ENCODE measurements at regions not wholly inside any gene's neighbourhood (a gene's known extent, or its start where the extent isn't known, plus 50 kb on each side); places are given as distances from the start of the nearest gene placed in this dataset.

GRCh38 chr1:234879147-234880080 lies 249.2 kb downstream of the TOMM20 start:
- H3K36me3 Mint-ChIP-seq (ENCODE audit: low read depth), result no peaks in the 10 kb centered on the region
- DNase-seq, result no peak
- no peaks in the 10 kb centered on the region; the same call in 1 of the 2 replicates for H3K9me3 Mint-ChIP-seq
- H3K4me3 Mint-ChIP-seq, result no peak overlapping the region
- no peaks in the 10 kb centered on the region; the same call in none of the 2 replicates for H3K27me3 Mint-ChIP-seq (ENCODE audit: insufficient read depth)
- TF ChIP-seq CTCF (IDR thresholded peaks at IDR 0.05), result no peak
- peaks cover 8% of the 10 kb centered on the region; the same call in 1 of the 2 replicates for H3K4me1 Mint-ChIP-seq (ENCODE audit: low read depth)
- H3K27ac Mint-ChIP-seq, result no peak overlapping the region; the same call in 1 of the 2 replicates

- DNase-seq, result no peak
- no peak overlapping the region for H3K27ac Mint-ChIP-seq
- peaks cover 8% of the 10 kb centered on the region; the same call in 1 of the 2 replicates for H3K4me1 Mint-ChIP-seq (ENCODE audit: low read depth)
- no peaks in the 10 kb centered on the region; the same call in none of the 2 replicates for H3K27me3 Mint-ChIP-seq (ENCODE audit: insufficient read depth)
- H3K4me3 Mint-ChIP-seq, result no peak overlapping the region
- H3K9me3 Mint-ChIP-seq, result no peaks in the 10 kb centered on the region; the same call in 1 of the 2 replicates
- TF ChIP-seq CTCF (IDR thresholded peaks at IDR 0.05), result no peak
- H3K36me3 Mint-ChIP-seq (ENCODE audit: low read depth), result no peaks in the 10 kb centered on the region
Measured at GRCh38 chr1:234878288-234878687, 250.3 kb downstream of the TOMM20 start.

- TF ChIP-seq CTCF (IDR thresholded peaks at IDR 0.05), result no peak
- Mint-ChIP-seq H3K27me3 (ENCODE audit: insufficient read depth) (no peaks in the 10 kb centered on the region; the same call in none of the 2 replicates), H3K4me1 (ENCODE audit: low read depth) (peaks cover 8% of the 10 kb centered on the region; the same call in 1 of the 2 replicates), H3K9me3 (no peaks in the 10 kb centered on the region), H3K4me3 (no peak overlapping the region), H3K27ac (no peak overlapping the region), H3K36me3 (ENCODE audit: low read depth) (no peaks in the 10 kb centered on the region)
- no peak for DNase-seq
Measured at GRCh38 chr1:234877761-234878160, 250.9 kb downstream of the TOMM20 start.

GRCh38 chr1:234875953-234876855 lies 252.4 kb downstream of the TOMM20 start:
- no peaks in the 10 kb centered on the region for H3K9me3 Mint-ChIP-seq
- no peak for TF ChIP-seq CTCF (IDR thresholded peaks at IDR 0.05)
- H3K27ac Mint-ChIP-seq, result no peak overlapping the region
- no peaks in the 10 kb centered on the region for H3K36me3 Mint-ChIP-seq (ENCODE audit: low read depth)
- H3K27me3 Mint-ChIP-seq (ENCODE audit: insufficient read depth), result no peaks in the 10 kb centered on the region; the same call in none of the 2 replicates
- H3K4me1 Mint-ChIP-seq (ENCODE audit: low read depth), result peaks cover 17% of the 10 kb centered on the region
- H3K4me3 Mint-ChIP-seq, result no peak overlapping the region
- DNase-seq, result no peak

- H3K27ac Mint-ChIP-seq, result no peak overlapping the region
Measured at GRCh38 chr1:234875328-234875952, 253.2 kb downstream of the TOMM20 start.

More at GRCh38 chr1:234875328-234875952, 253.2 kb downstream of the TOMM20 start:
- no peaks in the 10 kb centered on the region for H3K36me3 Mint-ChIP-seq (ENCODE audit: low read depth)
- peaks cover 17% of the 10 kb centered on the region for H3K4me1 Mint-ChIP-seq (ENCODE audit: low read depth)
- no peak for DNase-seq
- no peak overlapping the region for H3K4me3 Mint-ChIP-seq
- no peak for TF ChIP-seq CTCF (IDR thresholded peaks at IDR 0.05)
- H3K9me3 Mint-ChIP-seq, result no peaks in the 10 kb centered on the region
- H3K27me3 Mint-ChIP-seq (ENCODE audit: insufficient read depth), result no peaks in the 10 kb centered on the region; the same call in none of the 2 replicates
